OCI-LY3 (cell line): ENCODE measurements at regions not wholly inside any gene's neighbourhood (a gene's known extent, or its start where the extent isn't known, plus 50 kb on each side); places are given as distances from the start of the nearest gene placed in this dataset.

Experiments
- EZH2phosphoT487 ChIP-seq: fragments of 200-600 bp; shearing (Covaris generic); IDR thresholded peaks from 2 replicates; pipeline ENCODE4 v1.6.1; 2018; ENCODE audit warnings: antibody characterized with exemption, mixed run types, low read depth
- TF ChIP-seq, protein P1 (sequence below): fragments of 200-600, 300-600 bp; sonication (generic); IDR thresholded peaks from 2 replicates; pipeline ENCODE4 v1.5.1; 2014; ENCODE audit warnings: antibody characterized with exemption, low read length, low read depth

DNA sequence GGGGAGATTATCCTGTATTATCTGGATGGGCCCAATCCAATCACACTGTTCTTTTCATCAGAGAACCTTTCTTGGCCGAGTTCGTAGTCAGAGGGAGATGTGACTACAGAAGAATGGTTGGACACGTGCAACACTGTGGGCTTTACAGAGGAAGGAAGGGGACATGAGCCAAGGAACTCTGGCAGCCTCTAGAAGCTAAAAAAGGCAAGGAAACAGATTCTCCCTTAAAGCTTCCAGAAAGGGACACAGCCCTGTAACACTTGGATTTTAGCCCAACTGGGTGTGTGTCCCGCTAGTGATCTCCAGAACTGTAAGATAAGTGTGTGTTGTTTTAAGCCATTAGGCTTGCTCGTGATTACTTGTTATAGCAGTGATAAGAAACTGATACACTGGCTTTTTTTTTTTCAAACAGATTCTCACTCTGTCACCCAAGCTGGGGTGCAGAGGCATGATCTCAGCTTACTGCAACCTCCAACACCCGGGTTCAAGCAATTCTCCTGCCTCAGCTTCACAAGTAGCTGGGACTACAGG is 53.9 kb upstream of the FBXO28 start:
- TF ChIP-seq, protein P1, sequence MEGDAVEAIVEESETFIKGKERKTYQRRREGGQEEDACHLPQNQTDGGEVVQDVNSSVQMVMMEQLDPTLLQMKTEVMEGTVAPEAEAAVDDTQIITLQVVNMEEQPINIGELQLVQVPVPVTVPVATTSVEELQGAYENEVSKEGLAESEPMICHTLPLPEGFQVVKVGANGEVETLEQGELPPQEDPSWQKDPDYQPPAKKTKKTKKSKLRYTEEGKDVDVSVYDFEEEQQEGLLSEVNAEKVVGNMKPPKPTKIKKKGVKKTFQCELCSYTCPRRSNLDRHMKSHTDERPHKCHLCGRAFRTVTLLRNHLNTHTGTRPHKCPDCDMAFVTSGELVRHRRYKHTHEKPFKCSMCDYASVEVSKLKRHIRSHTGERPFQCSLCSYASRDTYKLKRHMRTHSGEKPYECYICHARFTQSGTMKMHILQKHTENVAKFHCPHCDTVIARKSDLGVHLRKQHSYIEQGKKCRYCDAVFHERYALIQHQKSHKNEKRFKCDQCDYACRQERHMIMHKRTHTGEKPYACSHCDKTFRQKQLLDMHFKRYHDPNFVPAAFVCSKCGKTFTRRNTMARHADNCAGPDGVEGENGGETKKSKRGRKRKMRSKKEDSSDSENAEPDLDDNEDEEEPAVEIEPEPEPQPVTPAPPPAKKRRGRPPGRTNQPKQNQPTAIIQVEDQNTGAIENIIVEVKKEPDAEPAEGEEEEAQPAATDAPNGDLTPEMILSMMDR: no peak
- no peak for TF ChIP-seq EZH2phosphoT487
